ENCODE measurements at regions not wholly inside any gene's neighbourhood (a gene's known extent, or its start where the extent isn't known, plus 50 kb on each side); places are given as distances from the start of the nearest gene placed in this dataset.

GRCh38 chr11:44671234-44671633 is 55.5 kb upstream of the TSPAN18 start (continued):
- TF ChIP-seq CUX1 (IDR thresholded peaks at IDR 0.05; ENCODE audit: insufficient replicate concordance, low read depth, low read length), result no peak
- no peak for TF ChIP-seq JUND (IDR thresholded peaks at IDR 0.05; ENCODE audit: low read depth, low read length)
- TF ChIP-seq HDAC2 (IDR thresholded peaks at IDR 0.05), result no peak
- no peak for TF ChIP-seq ESRRA (IDR thresholded peaks at IDR 0.05; ENCODE audit: low read length)
- no peak for TF ChIP-seq PKNOX1 (IDR thresholded peaks at IDR 0.05)
- no peak for TF ChIP-seq RUNX3 (IDR thresholded peaks at IDR 0.05; ENCODE audit: low read length)
- no peak for TF ChIP-seq POLR2A (IDR thresholded peaks at IDR 0.05; ENCODE audit: low read depth, low read length)
- no peak for TF ChIP-seq BRCA1 (IDR thresholded peaks at IDR 0.05; ENCODE audit: low read depth, low read length)
- TF ChIP-seq MAX (IDR thresholded peaks at IDR 0.05; ENCODE audit: low read depth, low read length), result no peak

All from GM12878 (cell line).